Psoas muscle (tissue), 7 donors: ENCODE measurements at regions not wholly inside any gene's neighbourhood (a gene's known extent, or its start where the extent isn't known, plus 50 kb on each side); places are given as distances from the start of the nearest gene placed in this dataset.

Experiments
- ATAC-seq, 4 donors: fragments of 200-7000 bp; cut with Tn5 transposase; one replicate each; pipeline ENCODE4 v1.9.1; 2020; ENCODE audit warnings: moderate library complexity in 3 of 4, mild to moderate bottlenecking in 2 of 4
- DNase-seq, 2 donors: peaks; one replicate each; pipeline ENCODE4 v3.0.0-alpha.2; 2020
- H3K27ac ChIP-seq: fragments of 200-600 bp; one replicate; pipeline ENCODE4 v1.8.0; 2022
- H3K27me3 ChIP-seq, 3 donors: fragments of 200-600 bp in 1 of 3; one replicate each; pipeline versions ENCODE4 v1.6.1 to v1.8.0; 2013 to 2022; ENCODE audit warnings: low read length in 2 of 3, mild to moderate bottlenecking in 2 of 3, moderate library complexity in 1 of 3; ENCODE audit not compliant: insufficient read depth in 3 of 3
- H3K36me3 ChIP-seq, 2 donors: fragments of 200-600 bp in 1 of 2; one replicate each; pipeline versions ENCODE4 v1.6.1 to v1.8.0; 2013 to 2022; ENCODE audit warnings: low read depth in 1 of 2, mild to moderate bottlenecking in 1 of 2, moderate library complexity in 1 of 2; ENCODE audit not compliant: insufficient read depth in 1 of 2
- H3K4me1 ChIP-seq: fragments of 200-600 bp; one replicate; pipeline ENCODE4 v1.8.0; 2022
- H3K4me3 ChIP-seq: fragments of 200-600 bp; one replicate; pipeline ENCODE4 v1.8.0; 2022; ENCODE audit warnings: mild to moderate bottlenecking
- H3K9me3 ChIP-seq: fragments of 200-600 bp; one replicate; pipeline ENCODE4 v1.8.0; 2022
- WGBS, 3 donors: extraction: QIAGEN DNeasy Blood & Tissue Kit; methylation state at CpG; one replicate each; pipeline versions ENCODE4 v1.1.6 to v1.1.7; 2013; 5-methylcytosine and 5-hydroxymethylcytosine counted together
- intact Hi-C, 2 donors: fragments of 100-400 bp; cut with DNase I; formaldehyde crosslinking; loops; one replicate each; pipeline versions ENCODE4 v1.11.0 to v1.14.2; 2022
- TF ChIP-seq, protein P1 (sequence below): fragments of 200-600 bp; IDR thresholded peaks from one replicate; pipeline ENCODE4 v1.8.0; 2022; ENCODE audit warnings: antibody characterized with exemption
- donor health status: healthy with polysubstance abuse.
- donor health status: DM: no; HTN: no; CAD: no; lungs with moderate emphysema.
- donor health status: Bipolar disorder and iron deficiency.
- donor health status: healthy.
- donor health status: DM: yes; HTN: yes; CAD: no.
- donor health status: DM: no; HTN: no; CAD: no.
- donor health status: DM: yes; HTN: yes; CAD: no.

DNA sequence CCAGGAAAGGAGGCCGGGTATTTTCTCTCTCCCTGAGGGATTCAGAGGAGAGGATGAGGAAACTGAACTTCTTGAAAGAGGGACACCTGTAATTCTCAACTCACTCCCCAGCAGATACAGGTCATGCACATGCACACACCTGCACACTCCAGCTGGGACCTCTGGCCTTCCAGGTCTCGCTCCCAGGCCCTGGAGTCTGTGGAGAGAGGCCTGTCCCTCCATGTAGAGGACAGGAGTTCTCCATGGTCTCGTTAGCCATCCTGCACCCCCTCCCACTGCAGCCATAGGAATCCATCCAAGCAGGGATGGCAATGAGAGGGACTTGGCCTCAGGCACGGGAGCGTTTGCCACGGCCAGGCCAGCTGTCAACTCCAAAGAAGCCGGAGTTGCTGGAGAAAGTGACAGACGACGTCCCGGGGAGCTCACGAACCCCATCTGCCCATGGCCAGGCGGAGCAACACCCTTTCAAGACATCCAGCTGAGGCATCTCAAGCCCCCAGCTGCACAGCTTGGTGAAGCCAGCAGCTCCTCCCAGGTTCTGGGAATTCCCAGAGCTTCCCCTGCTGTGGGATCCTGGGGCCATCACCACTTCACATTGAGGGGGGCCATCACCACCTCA, 223.3 kb downstream of the UACA start:
- intact Hi-C loops, result no loop called here
- Histone ChIP-seq H3K4me3 (no peak overlapping the region), H3K9me3 (no peaks in the 10 kb centered on the region), H3K27me3 (peaks cover 0 to 7% (median 0%) of the 10 kb centered on the region in 3 donors), H3K36me3 (no peaks in the 10 kb centered on the region), H3K27ac (no peak overlapping the region), H3K4me1 (no peaks in the 10 kb centered on the region)
- DNase-seq (no peak), ATAC-seq (no peak)
- TF ChIP-seq, protein P1, sequence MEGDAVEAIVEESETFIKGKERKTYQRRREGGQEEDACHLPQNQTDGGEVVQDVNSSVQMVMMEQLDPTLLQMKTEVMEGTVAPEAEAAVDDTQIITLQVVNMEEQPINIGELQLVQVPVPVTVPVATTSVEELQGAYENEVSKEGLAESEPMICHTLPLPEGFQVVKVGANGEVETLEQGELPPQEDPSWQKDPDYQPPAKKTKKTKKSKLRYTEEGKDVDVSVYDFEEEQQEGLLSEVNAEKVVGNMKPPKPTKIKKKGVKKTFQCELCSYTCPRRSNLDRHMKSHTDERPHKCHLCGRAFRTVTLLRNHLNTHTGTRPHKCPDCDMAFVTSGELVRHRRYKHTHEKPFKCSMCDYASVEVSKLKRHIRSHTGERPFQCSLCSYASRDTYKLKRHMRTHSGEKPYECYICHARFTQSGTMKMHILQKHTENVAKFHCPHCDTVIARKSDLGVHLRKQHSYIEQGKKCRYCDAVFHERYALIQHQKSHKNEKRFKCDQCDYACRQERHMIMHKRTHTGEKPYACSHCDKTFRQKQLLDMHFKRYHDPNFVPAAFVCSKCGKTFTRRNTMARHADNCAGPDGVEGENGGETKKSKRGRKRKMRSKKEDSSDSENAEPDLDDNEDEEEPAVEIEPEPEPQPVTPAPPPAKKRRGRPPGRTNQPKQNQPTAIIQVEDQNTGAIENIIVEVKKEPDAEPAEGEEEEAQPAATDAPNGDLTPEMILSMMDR, result no peak
- WGBS, 3 donors, result 44 to 54% (median 49%) methylated on average over 12 of the region's 12 CpGs

DNA sequence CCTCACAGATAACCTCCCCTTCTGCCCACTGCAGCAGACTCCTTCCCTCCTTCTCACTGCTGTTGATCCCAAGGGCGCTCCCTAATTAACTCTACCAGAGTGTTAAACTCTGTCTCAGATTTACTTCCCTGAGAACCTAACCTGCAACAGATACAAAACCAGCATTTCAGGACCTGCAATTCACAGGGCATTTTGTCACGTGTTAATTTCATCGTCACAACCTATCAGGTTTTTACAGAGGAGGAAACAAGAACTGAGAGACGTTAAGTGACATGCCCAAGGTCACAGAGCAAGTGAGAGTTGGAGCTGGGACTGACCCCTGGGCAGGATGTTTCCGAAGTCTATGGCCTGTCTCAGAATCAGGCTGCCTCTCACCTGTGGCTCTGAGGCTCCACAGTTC, 223.9 kb downstream of the UACA start:
- no peak overlapping the region for H3K27ac ChIP-seq
- intact Hi-C loops, result no loop called here
- no peaks in the 10 kb centered on the region for H3K36me3 ChIP-seq
- H3K9me3 ChIP-seq, result no peaks in the 10 kb centered on the region
- no peaks in the 10 kb centered on the region for H3K4me1 ChIP-seq
- DNase-seq (no peak), ATAC-seq (no peak)
- H3K4me3 ChIP-seq, result no peak overlapping the region
- H3K27me3 ChIP-seq, result peaks cover 0 to 7% (median 0%) of the 10 kb centered on the region in 3 donors
- TF ChIP-seq, protein P1, result no peak
- WGBS, 3 donors, result 93 to 96% (median 93%) methylated on average over 5 of the region's 5 CpGs

DNA sequence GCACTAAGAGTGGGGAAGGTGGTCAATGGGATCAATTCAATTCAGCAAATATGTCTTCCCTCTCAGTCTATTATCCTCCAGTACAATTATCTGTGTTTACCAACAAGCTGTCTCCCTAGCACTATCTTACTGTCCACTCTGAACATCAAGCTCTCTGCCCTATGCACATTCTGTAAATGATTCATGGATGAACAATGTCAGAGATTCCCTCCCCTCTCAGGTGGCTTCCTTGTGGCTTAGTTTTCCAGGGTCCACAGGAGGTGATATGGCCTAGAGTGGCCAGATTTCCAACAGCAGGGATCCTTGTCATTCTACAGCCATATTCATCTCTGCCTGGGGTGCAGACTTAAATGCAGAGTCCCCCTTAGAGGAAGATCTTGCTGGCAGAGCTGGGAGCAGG, 225.1 kb downstream of the UACA start:
- H3K4me3 ChIP-seq, result no peak overlapping the region
- peaks cover 0 to 7% (median 0%) of the 10 kb centered on the region in 3 donors for H3K27me3 ChIP-seq
- no peak for ATAC-seq
- H3K36me3 ChIP-seq, result no peaks in the 10 kb centered on the region
- intact Hi-C loops, result no loop called here
- H3K4me1 ChIP-seq, result no peaks in the 10 kb centered on the region
- no peak overlapping the region for H3K27ac ChIP-seq
- H3K9me3 ChIP-seq, result no peaks in the 10 kb centered on the region
- no peak for DNase-seq
- TF ChIP-seq, protein P1, result no peak

DNA sequence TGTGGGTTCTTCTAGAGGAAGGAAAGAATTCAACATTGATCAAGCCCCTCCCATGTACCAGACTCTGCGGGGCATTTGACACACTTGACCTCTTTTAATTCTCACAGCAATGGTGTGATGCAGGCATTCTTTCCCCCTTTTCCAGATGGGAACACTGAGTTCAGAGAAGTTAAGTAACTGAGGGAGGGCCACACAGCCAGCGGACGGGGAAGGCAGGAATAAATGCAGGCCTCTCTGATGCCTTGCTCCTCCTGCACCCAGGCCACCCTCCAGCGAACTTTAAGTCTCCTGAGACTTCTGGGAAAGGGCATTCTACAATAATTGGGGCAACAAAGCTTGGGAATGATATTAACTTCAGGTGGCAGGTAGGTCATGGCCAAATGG, 227.4 kb downstream of the UACA start:
- no peak for DNase-seq
- 91 to 95% (median 94%) methylated on average over 4 of the region's 4 CpGs for WGBS, 3 donors
- Histone ChIP-seq H3K27me3 (peaks cover 0 to 7% (median 0%) of the 10 kb centered on the region in 3 donors), H3K9me3 (no peaks in the 10 kb centered on the region), H3K4me1 (no peaks in the 10 kb centered on the region), H3K36me3 (no peaks in the 10 kb centered on the region), H3K4me3 (no peak overlapping the region), H3K27ac (no peak overlapping the region)
- TF ChIP-seq, protein P1, result no peak
- no peak for ATAC-seq
- intact Hi-C loops, result no loop called here
